A673 (cell line): ENCODE measurements at regions not wholly inside any gene's neighbourhood (a gene's known extent, or its start where the extent isn't known, plus 50 kb on each side); places are given as distances from the start of the nearest gene placed in this dataset.

Source experiments
- CTCF ChIP-seq: fragments of 300-800, 200-600 bp; sonication (generic); conservative IDR thresholded peaks from 2 replicates; pipeline ENCODE4 v1.5.1; 2017; ENCODE audit warnings: low read depth, mild to moderate bottlenecking, antibody characterized with exemption, low read length, moderate library complexity, mixed read lengths
- EZH2 ChIP-seq: fragments of 200-600 bp; sonication (generic); IDR thresholded peaks from 2 replicates; pipeline ENCODE4 v1.6.1; 2017; ENCODE audit warnings: borderline replicate concordance, low read depth, mild to moderate bottlenecking, mixed read lengths, antibody characterized with exemption, low read length; ENCODE audit not compliant: poor library complexity, severe bottlenecking

- no peak for TF ChIP-seq CTCF
- no peak for TF ChIP-seq EZH2
These were observed 318.2 kb downstream of the PPP1R2C start for GRCh38 chrX:42459735-42460134.
